ENCODE measurements at regions not wholly inside any gene's neighbourhood (a gene's known extent, or its start where the extent isn't known, plus 50 kb on each side); places are given as distances from the start of the nearest gene placed in this dataset.
"Not testable (repeated sequence)": the region's sequence is repeated elsewhere in the genome, so short reads cannot be mapped to it uniquely, and the experiment has no call there.

DNA sequence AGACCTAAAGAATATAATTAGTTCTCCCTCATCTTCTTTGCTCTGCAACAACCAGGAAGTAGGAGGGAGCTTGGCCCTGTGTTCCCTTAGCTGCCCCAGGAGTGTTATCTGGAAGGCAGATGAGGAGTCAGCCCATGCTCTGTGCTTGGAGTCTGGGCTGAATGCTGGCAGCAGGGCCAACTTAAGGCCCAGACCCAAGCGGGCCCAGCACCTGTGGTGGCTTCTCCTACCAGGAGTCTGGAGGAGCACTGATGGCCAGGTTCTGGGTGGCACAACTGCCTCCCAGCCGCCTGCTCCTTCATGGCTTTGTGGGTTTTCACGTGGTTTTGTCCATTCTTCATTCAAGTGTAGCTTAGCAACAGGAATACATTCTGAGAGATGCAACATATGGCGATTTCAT lies 1910.7 kb upstream of the LRRTM1 start:
- DNase-seq (ENCODE audit: extremely low spot score, insufficient read length, low read depth) (no peak), FAIRE-seq (no peak)

DNA sequence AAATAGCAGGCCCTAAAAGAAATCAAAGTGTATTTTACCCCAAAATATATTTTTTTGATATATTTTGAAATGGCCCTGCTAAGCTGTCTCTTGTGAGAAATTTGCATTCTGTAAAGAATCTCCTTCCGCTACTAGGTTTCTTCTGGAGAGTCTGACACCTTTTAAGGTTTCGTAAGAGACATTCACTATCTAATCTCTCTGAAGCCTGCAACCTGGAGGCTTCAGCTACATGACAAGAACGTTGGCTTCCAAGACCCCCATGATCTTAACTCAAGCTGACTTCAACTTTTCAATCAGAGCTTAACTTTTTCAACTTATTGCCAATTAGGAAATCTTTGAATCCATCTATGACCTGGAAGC lies 1894.9 kb upstream of the LRRTM1 start:
- FAIRE-seq (no peak), DNase-seq (ENCODE audit: extremely low spot score, insufficient read length, low read depth) (no peak)

DNA sequence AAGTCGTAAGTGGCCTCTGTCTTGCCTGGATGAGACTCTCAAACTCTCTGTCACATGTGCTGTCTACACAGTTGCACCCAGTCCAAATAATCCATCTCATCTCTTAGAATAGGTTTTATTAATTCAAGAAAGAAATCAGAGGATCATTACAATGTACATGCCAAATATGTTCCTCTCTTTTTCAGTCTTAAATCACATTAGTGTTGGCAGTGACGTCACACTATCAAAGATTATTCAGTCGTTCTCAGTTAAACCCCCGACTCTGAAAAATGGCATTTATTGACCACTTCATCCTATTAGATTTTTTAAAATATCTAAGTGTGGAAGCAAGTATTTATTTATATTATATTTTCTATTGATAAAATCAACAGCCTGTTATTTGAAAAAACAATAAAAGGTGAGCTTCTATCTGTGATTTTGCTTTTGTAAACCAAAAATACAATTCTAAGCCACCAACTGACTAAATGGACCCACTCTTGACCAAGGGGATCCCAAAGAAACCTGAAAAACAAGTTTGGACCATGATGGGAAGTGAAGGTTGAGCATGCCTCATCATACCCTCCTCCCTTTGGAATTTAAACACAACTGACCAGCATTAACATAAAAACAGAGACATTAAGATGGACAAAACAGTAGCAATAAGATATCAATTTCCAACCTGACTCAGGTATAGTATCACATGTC lies 1894.4 kb upstream of the LRRTM1 start:
- DNase-seq (ENCODE audit: extremely low spot score, insufficient read length, low read depth) (no peak), FAIRE-seq (no peak)

DNA sequence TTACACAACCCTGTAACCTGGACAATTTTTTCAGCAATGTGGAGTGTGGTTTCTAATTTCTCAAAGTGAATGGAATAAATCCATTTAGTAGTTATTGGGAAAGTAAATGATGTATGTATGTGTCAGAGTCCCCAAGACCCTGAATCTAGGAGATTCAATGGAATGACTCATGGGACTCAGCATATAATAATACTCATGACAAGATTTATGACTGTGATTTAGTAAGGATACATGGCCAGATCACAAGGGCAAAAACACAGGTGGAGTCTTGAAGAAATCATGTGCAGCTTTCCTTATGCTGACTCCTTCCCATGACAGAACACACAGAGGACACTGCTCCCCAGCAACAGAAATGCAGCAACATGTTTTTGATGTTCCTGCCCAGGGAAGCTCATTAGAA lies 1877.7 kb upstream of the LRRTM1 start:
- DNase-seq (ENCODE audit: extremely low spot score, insufficient read length, low read depth) (no peak), FAIRE-seq (no peak)

DNA sequence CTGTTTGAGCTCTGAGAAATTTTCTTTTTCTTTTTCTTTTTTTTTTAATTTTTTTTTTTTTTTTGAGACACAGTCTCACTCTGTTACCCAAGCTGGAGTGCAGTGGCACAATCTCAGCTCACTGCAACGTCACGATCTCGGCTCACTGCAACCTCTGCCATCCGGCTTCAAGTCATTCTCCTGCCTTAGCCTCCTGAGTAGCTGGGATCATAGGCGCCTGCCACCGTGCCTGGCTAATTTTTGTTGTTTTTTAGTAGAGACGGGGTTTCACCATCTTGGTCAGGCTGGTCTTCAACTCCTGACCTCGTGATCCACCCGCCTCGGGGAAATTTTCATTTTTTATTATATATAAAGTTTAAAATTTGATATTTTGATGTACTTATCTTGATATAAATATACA lies 1870.7 kb upstream of the LRRTM1 start:
- not testable (repeated sequence) for DNase-seq (ENCODE audit: extremely low spot score, insufficient read length, low read depth); FAIRE-seq

DNA sequence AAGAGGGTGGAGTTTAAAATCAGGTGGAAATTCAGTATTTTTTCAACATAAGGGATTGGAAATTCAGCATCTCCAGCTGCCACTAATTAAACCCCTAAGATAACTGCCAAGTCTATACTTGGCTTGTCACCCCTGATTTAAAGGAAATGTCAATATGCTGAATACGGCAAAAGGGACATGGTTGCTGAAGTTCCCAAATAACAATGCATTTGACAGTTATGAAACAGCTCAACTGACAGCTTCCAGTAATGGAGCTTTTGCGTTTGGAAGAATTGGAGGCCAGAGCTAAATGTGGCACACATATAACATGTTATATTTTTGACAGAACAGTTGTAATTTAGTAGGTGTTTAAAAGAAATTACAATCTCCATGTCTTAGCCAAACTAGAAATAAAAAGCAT lies 1867.9 kb upstream of the LRRTM1 start:
- FAIRE-seq (no peak), DNase-seq (ENCODE audit: extremely low spot score, insufficient read length, low read depth) (no peak)

DNA sequence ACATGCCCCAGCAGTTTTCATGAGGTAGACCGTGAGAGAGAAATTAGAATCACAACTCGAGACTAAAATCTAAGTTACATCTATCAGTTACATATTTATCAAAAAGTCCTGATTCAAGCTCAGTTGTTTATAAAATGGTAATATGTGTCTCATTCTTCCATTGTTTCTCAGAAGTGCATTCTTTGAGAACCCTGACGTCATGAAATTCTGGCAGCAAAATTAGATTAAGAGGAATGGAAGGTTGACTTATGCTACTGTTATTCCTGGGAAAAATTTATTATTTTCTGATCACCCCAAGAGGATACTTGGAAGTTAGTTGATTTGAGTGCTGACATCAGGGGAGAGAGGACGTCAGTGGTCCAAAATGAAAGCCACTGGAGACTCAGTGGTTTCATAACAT lies 1864.8 kb upstream of the LRRTM1 start:
- no peak for DNase-seq (ENCODE audit: extremely low spot score, insufficient read length, low read depth)
- FAIRE-seq = no peak

DNA sequence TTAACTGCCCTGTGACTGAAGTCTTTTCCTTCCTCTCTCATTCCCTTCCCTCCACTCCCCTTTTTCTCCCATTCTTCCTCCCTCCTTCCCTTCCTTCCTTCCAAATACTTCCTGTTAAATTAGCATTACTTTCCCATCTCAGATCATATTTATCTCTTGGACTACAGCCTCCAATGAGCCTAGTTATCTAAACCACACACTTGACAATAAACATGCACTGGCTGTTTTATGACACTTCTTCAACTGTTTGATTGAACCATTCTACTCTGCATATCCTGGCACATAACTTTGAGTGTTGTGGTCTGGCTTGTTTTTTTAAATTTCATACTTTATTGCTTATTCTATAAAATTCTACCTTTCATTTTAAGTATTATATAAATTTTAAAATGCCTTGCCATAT lies 1860.8 kb upstream of the LRRTM1 start:
- no peak for DNase-seq (ENCODE audit: extremely low spot score, insufficient read length, low read depth)
- no peak for FAIRE-seq

DNA sequence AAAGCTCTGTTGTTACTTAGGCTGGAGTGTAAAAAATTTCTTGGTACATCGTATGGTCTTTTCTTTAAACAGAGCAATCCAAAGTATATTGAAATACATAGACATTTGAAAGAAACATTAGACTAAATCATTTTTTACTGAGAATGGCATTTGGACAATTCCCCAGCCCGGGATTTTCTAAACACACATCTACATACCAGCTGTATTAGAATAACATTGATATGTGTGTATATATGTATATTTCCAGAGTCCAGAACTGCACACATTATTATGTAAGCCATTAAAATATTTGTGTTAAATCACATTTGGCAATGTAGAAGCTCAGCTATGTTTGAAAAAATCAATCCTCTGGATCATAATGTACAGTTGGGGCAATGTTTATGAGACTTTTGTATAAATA lies 1853.6 kb upstream of the LRRTM1 start:
- no peak for DNase-seq (ENCODE audit: extremely low spot score, insufficient read length, low read depth)
- no peak for FAIRE-seq

DNA sequence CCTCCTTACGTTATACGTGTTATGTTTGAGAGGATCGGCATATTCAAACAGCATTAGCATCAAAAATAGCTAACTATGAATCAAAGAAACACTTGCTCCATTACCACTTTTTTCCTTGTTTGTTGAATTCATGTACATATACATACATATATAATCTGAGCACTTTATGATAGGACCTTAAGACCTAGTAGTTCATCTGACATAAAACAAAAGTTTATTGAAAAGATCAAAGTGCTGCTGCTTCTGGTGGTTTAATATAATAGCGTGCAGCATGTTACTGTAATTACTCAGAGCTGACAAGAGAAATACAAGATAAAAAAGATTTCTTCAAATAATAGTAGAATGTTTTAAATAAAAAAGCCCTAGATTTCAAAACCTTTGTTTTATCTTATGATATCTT lies 1850.9 kb upstream of the LRRTM1 start:
- no peak for FAIRE-seq
- no peak for DNase-seq (ENCODE audit: extremely low spot score, insufficient read length, low read depth)

DNA sequence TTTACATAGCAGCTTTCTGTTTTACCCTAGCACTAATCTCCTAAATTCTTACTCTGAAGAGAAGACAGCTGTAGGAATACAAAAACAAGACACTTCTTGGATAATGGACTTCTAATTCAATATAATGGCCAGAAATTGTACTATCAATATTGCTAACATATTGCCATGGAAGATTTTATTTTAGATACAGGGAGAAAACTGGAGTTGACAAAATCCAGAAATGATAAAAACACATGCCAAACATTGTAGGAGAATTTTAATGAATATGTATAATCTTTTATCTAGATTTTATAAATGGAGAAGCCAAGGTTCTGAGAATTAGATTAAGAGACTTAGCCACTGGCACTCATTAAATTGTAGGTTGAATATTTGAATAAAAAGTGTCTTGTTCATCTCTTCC lies 1838.8 kb upstream of the LRRTM1 start:
- FAIRE-seq = no peak
- DNase-seq (ENCODE audit: extremely low spot score, insufficient read length, low read depth) = no peak

DNA sequence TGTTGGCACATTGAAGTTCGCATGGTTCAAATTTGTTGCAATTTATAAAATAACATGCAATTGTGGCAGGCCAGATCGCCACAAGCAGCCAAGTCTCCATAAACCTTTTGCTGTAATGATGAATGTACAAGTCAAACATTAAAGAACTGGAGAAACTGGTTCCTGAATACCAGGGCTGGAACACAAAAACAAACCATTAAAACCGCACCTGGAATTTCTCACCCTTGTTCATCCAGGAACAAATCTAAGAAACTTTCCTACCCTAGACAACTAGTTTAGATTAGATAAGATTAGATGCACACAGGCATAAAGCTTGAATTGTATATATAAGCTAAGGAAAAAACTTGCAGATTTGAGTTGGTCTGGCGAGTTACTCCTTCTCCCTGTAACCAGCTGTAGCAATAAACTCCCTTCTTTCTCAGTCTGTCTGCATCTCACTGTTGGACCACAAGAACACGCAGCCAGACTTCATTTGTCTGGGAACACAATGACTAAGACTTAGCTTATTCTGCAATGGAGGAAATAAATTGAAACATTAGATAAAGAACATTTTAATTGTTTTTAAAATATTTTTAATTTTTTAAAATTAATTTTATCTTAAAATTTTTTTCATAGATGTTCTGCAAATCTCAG lies 1835.5 kb upstream of the LRRTM1 start:
- no peak for FAIRE-seq
- DNase-seq (ENCODE audit: extremely low spot score, insufficient read length, low read depth) = no peak

DNA sequence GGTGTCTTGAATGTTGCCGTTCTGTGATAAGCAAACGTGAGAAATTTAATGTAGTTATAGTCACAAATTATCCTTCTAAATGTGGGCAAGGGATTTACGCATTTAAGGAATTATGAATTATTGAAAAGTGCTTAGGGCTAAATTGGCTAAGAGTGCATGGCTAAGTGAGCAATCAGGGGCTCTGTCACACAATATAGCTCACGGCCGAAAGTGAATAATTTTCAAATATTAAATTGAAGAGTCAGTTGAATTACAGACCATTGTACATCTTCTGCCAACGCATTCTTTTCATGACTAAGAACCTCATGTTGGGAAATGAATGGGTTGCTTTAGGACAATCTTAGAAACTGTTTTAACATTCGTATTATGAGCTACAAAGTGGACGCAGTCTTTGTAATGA lies 1832.9 kb upstream of the LRRTM1 start:
- DNase-seq (ENCODE audit: extremely low spot score, insufficient read length, low read depth) (no peak), FAIRE-seq (no peak)

DNA sequence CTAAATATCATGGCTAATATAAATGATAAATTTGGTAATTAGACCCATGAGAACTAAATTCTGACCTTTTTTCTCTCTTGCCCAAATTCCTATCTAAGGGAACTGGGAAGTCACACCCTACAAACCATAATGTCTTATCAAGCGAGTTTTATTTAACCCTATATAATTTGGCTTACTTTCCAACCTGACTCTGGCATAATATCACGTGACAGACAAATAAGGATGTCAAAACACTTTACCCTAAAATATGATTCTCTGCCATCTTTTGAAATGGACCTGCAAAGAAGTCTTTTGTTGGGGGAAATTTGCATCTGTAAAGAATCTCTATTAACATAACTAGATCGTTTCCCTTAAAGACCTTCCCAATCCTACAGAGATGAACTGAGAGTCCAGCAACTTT lies 1823.5 kb upstream of the LRRTM1 start:
- no peak for FAIRE-seq

DNA sequence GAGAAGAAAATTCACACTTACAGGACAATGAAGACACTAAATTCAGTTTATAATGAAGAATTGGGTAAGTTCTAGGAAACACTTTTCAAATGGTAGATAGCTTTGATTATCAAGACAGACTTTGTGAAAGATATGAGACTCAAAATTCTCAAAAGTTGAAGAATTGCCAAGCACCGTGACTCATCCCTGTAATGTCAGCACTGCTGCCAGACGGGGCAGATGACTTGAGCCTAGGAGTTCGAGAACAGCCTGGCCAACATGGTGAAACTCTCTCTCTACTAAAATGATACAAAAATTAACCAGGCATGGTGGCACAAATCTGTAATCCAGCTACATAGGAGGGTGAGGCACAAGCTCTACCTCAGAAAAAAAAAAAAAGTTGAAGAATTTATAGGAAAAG lies 1820.1 kb upstream of the LRRTM1 start:
- FAIRE-seq (no peak), DNase-seq (ENCODE audit: extremely low spot score, insufficient read length, low read depth) (no peak)

More for the DNA sequence above, 1823.5 kb upstream of the LRRTM1 start:
- DNase-seq (ENCODE audit: extremely low spot score, insufficient read length, low read depth) = no peak

DNA sequence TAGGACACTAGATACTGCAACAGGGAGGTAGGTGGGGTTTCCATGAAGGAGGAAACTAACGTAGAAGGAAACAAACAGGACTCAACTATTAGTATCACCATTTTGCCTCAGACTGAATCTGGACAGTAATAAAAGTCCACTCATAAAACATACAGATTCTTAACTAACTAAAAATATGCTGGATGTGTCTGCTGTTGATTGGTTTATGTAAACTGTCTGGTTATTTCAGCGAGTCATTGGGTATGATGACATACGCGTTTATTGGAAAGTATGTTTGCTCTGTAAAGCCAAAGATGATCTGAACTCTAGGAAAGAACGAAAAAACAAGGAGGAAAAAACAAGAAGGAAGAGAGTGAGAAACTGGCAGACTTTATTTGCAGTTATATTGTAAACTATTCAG lies 1816.1 kb upstream of the LRRTM1 start:
- FAIRE-seq (no peak), DNase-seq (ENCODE audit: extremely low spot score, insufficient read length, low read depth) (no peak)

DNA sequence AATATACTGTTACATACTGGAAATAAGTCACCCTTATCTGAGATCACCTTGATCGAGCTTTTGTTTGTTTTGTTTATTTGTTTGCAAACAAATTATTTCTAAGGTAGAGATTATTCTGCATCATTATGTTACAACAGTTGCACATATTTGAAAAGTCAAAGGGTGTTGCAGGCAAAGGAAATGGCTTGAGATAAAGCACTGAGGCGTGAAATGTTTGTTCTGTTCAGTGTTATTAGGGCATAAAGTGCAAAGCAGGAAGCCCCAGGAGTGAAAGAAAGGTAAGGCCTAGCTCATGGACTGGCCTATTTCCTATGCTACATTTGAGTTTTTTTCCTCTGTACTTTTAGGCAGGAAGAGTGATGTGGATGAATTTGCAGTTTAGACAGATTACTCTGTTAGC lies 1815.6 kb upstream of the LRRTM1 start:
- FAIRE-seq (no peak), DNase-seq (ENCODE audit: extremely low spot score, insufficient read length, low read depth) (no peak)

DNA sequence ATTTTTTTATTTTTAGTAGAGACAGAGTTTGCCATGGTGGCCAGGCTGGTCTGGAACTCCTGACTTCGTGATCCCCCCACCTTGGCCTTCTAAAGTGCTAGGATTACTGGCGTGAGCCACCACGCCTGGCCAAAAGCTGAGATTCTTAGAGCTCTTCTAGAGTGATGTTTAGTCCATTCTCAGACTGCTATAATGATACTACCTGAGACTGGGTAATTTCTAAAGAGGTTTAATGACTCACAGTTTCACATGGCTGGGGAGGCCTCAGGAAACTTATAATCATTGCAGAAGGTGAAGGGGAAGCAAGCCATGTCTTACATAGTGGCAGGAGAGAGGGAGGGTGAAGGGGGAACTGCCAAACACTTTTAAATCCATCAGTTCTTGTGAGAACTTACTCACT lies 1804.9 kb upstream of the LRRTM1 start:
- no peak for DNase-seq (ENCODE audit: extremely low spot score, insufficient read length, low read depth)
- FAIRE-seq = no peak

DNA sequence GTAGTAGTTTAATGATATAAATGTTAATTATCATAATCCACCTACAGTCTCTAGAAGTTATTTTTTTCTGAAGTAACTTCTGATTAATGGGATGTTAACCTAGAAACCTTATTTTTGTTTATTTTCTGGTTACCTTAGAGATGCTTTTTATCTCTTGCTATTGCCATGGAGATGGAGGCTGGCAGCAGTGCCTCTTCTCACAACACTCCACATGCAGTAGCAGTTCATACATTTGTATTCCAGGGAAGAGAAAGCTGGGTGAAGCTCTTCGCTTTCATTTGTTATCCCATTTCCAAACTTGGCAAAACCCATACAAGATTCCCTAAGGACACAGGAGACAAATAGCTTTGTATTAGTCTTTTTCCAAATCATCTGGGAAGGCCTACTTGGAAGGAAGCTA lies 1794.1 kb upstream of the LRRTM1 start:
- FAIRE-seq = no peak

DNA sequence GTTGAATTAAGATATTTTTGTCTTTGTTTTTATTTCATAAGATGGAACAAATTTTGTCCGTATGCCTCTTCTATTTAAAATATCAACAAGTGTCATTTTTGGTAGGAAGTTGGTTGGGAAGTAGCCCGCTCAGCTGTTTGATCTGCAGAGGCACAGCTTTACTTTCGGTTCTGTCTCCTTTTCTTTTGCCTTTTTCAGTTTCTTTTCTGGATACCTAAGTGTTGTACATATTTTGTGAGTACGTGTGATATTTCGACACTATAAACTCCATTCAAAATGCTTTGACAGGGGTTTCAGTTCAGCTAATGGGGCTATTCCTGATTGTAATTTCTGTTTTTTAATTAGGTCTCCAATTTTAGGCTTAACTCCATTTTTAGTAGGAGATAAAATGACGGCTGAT lies 1785.0 kb upstream of the LRRTM1 start:
- DNase-seq (ENCODE audit: extremely low spot score, insufficient read length, low read depth) (no peak), FAIRE-seq (no peak)

More for the DNA sequence above, 1794.1 kb upstream of the LRRTM1 start:
- DNase-seq (ENCODE audit: extremely low spot score, insufficient read length, low read depth) = no peak

DNA sequence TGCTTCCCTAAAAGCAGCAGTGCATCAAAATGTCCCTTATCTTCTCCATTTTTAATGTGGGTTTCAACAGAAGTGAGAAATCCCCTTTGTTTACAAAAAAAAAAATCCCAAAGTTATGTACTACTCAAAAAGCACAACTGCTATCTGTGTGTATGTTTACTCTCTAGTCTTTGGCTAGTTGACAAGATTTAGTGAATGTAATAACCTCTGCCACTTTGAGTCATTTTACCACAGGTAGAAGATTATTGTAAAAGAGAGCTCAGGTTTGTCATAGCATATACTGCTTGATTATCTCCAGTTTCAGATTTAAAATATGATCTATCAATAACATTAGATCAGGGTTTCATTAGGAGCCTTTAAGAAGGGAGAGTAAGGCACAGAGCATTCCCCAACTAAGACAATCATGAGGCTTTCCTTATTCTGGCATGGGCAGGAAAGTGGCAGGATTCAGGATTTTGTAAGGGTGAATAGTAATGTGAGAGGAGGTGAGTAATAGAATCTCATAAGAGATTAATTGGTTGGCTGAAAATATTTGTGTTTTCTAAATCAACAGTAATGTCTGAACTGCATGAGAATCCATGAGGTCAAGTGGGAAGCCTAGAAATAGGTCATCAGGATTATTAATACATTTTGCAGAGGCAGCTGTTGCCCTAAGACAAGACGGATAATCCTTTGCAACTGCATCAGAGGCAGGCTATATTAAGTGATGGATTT lies 1780.3 kb upstream of the LRRTM1 start:
- FAIRE-seq (no peak), DNase-seq (ENCODE audit: extremely low spot score, insufficient read length, low read depth) (no peak)

DNA sequence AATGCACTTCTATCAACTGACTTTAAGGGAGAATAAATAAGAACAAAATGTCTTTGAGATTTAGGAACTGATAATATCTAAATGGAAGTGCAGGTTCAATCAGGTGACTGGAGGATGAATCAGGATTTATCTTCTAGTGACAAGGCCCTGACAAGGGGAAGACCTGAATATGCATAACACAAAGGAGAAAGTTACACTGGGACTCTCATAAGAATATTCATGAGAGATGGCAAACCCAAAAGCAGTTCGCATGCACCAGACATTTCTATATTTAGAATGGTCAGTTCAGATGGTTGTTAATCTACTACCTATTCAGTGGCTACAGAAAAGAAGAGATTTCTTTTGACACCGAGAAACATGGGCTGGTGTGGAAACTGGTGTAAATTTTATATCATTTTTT lies 1771.3 kb upstream of the LRRTM1 start:
- FAIRE-seq = no peak
- no peak for DNase-seq (ENCODE audit: extremely low spot score, insufficient read length, low read depth)

All from GM18507 (cell line).